ENCODE measurements at regions not wholly inside any gene's neighbourhood (a gene's known extent, or its start where the extent isn't known, plus 50 kb on each side); places are given as distances from the start of the nearest gene placed in this dataset.

GRCh38 chr16:66004699-66005098, 361.8 kb upstream of the CDH5 start:
- no peak for TF ChIP-seq CTCF (IDR thresholded peaks at IDR 0.05; ENCODE audit: insufficient read depth, low read length)
- no peak for TF ChIP-seq POLR2AphosphoS5 (IDR thresholded peaks at IDR 0.05; ENCODE audit: low read depth)
- TF ChIP-seq GABPA (IDR thresholded peaks at IDR 0.05; ENCODE audit: low read depth): no peak
